CD4-positive, alpha-beta T cell treated with Interleukin-17A for 4 hours (primary cell): ENCODE measurements at regions not wholly inside any gene's neighbourhood (a gene's known extent, or its start where the extent isn't known, plus 50 kb on each side); places are given as distances from the start of the nearest gene placed in this dataset.

Experiments used
- DNase-seq: peaks from one replicate; pipeline ENCODE4 v3.0.0-alpha.2; 2020; ENCODE audit warnings: mixed read lengths

DNA sequence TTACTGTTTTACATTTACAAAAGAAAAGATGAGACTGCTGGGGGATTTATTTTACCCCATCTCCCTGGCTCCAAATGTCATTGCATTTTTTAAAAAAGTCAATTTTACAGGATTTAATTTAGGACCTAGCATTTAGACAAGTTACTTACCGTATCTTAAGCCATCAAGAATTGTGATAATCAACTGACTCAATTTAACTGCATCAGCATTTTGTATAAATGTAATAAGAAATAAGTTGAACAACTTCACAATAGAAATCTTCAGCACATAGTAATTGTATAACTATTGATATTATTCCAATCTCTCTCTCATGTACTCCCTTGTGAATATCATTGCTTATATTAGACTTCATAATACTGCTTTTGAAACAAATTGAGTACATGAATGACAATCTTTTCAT lies 907.5 kb upstream of the SLC10A2 start:
- no peak for DNase-seq

GRCh38 chr13:103969520-103970050 lies 903.4 kb upstream of the SLC10A2 start:
- DNase-seq: no peak

GRCh38 chr13:103965506-103966243 lies 899.5 kb upstream of the SLC10A2 start:
- no peak for DNase-seq

GRCh38 chr13:103961784-103962183 lies 895.6 kb upstream of the SLC10A2 start:
- no peak for DNase-seq

DNA sequence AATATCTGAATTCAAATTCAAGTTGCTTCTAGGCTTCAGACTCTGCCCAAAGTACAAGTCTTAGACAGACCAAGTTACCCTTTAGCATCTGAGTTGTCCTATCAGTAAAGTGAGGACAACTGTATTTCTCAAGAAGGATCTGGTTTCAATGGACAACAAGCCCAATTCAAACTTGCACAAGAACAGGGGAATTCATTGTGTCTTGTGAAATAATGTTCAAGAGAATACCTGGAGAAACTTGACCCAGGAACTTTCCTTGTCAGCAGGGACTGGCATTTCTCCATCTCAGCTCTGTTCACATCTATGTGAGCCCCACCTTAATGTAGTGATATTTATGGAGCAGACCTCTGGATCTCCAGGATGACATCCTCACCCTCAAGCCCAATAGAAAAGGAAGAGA lies 894.9 kb upstream of the SLC10A2 start:
- DNase-seq: no peak

- DNase-seq: no peak
Observed at GRCh38 chr13:103960001-103960400, 893.8 kb upstream of the SLC10A2 start.

DNA sequence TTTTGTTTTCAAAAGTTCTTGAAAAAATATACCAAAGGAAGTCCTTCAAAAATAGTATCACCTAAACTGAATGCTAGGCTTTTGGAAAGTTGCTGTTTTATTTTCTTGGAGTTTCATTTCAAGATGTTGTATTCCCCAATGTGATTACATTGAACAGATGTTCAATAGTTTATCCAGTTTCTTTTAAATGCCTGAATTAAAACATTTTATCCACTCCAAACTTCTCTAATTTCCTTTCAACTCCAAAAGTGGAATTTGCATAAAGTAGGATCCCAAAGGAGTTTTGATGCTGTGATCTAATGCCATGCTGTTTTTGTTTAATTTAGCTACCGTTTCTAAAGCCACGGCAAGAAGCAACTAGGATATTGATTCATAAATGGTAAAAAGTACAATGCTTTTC lies 892.5 kb upstream of the SLC10A2 start:
- DNase-seq: no peak

- no peak for DNase-seq
Observed at GRCh38 chr13:103957939-103958338, 891.7 kb upstream of the SLC10A2 start.

DNA sequence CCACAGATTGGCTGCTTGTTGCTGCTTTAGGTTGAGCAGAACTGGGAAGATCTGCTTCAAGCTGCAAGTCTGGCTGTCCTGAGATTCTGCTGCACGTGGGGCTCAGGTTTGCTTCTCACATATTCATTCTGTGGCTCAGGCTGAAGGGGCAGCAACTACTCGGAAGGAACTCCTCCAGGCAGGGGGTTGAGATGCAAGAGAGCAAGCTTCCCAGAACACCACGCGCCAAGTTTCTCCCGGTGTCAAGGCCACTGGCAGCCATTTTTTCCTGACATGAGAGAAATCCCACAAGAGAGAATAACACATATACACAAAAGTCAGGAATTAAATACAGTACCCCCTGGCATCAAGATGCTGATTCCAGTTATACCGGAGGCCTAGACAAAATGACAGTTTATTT lies 887.6 kb upstream of the SLC10A2 start:
- no peak for DNase-seq

GRCh38 chr13:103952183-103952582 lies 886.0 kb upstream of the SLC10A2 start:
- no peak for DNase-seq

DNA sequence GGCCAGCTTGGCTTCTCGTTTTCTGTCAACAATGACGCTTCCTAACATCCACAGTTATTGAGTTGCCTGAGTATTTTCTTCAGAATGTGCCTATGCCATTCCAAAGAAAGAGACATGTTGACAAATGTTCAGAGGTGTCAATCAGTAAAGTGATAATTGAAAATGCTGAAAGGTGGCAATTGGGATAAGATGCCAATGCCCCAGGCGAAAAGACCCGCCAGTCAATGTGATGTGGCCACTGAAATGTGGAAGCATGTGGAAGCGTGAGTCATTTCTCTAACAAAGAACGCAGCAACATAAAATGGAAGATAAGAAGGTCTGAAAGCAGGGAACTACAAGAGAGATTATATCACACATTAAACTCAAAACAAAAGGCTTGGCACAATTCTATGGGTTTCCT lies 882.2 kb upstream of the SLC10A2 start:
- no peak for DNase-seq

DNA sequence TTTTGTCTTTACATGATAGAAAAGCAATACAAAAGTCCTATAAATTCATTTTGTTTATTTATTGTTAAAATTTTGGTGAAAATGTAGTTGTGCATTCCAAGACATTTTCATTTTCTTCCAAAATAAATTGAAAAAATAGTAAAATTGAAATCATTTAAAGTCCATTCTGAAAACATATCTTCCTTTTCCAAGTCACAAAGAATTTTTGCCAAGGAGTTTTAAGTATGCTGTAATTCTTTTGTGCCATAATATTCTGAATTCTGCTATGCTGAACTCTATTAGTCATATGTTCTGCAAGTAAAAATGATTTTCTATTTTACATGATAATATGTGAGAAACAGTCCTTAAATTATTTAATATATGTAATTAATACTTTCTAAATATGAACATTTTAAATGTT lies 879.6 kb upstream of the SLC10A2 start:
- no peak for DNase-seq

GRCh38 chr13:103941506-103942140 lies 875.4 kb upstream of the SLC10A2 start:
- DNase-seq: no peak

- no peak for DNase-seq
Observed at GRCh38 chr13:103935117-103935516, 868.9 kb upstream of the SLC10A2 start.

GRCh38 chr13:103931885-103932284 lies 865.7 kb upstream of the SLC10A2 start:
- DNase-seq: no peak

GRCh38 chr13:103931331-103931845 lies 865.2 kb upstream of the SLC10A2 start:
- no peak for DNase-seq

- no peak for DNase-seq
Observed at GRCh38 chr13:103926118-103926517, 859.9 kb upstream of the SLC10A2 start.

DNA sequence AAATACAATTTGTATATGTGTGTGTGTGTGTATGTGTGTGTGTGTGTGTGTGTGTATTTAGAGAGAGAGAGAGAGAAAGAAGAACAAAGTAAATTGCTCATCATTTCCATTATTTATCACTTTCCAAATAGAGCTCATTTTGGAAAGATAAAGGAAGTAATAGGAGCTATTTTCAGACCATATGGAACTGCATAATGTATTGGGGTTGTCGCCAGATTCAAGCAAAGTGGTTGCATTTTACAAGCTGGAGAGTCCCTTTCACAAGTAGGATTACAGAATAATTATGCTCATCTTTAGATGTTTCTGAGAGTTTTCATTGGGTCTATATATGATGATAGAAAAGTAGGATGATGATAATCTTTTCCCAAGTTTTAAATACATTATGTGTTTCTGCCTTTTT lies 842.7 kb upstream of the SLC10A2 start:
- DNase-seq: no peak

GRCh38 chr13:103908274-103908673 lies 842.1 kb upstream of the SLC10A2 start:
- no peak for DNase-seq

GRCh38 chr13:103903790-103904189 lies 837.6 kb upstream of the SLC10A2 start:
- no peak for DNase-seq

DNA sequence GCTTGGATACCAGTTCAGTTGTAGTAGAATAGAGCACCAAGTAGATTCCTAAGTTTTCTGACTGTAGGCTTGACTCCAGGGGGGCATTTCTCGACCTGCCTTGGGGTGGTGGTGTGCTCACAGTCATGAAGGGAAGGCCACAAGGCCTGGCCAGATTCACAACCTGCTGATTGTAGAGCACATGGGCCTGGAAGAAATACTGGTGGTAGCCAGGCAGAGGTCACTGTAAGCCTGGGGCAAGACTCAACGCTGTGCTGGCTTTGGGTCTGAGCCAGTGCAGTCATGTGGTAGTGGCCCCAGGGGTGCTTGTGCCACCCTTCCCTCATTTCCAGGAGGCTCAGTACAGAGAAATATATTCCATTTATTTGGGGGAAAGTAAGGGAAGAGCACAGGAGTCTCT lies 832.3 kb upstream of the SLC10A2 start:
- DNase-seq: no peak

DNA sequence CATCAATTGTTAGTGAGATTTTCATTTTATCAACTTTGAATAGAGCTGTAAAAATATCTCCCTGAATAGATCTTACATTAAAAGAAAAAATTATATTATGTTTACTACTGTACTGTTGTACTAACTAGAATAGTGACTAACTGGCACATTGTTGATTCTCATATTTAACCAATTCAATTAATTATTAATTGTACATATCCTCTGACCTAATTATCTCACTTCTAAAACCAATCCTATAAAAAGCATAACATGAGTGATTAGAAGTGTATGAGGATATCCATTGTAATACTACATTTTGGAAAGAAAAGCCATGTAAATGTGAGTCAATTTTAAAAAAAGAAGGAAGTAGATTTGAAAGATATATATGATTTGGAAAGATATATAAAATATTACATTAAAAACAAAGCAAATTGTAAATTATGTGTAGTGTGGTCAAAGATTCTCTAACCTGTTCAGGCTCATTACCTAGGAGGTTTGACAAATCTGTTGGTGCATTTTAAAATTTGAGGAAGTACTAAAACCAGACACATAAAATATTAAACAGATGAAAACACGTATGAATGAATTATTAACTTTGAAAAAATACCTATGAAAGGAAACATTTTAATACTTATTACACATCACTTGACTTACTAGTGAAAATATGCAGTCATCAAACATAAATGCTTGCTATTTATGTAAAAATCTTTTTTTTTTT lies 829.8 kb upstream of the SLC10A2 start:
- DNase-seq: no peak

DNA sequence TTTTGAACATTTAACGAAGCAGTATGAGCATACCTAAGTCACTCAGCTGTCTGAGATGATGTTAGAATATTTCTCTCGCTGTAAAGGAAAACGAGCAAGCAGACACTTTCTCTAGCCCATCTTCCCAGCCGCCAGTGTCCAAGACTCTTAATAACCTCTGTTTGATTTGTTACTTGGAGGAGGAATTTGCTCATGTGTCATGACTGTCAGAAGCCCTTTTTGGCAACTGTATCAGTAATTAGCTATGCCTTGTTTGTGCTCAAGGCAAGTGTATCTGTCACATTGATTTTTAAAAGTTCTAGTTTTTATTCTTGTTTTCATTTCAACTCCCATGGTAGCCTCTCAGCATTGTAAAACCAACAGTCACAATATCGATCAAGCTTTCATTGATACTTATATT lies 828.4 kb upstream of the SLC10A2 start:
- no peak for DNase-seq
